ENCODE measurements at regions not wholly inside any gene's neighbourhood (a gene's known extent, or its start where the extent isn't known, plus 50 kb on each side); places are given as distances from the start of the nearest gene placed in this dataset.
"Not testable (repeated sequence)": the region's sequence is repeated elsewhere in the genome, so short reads cannot be mapped to it uniquely, and the experiment has no call there.

DNA sequence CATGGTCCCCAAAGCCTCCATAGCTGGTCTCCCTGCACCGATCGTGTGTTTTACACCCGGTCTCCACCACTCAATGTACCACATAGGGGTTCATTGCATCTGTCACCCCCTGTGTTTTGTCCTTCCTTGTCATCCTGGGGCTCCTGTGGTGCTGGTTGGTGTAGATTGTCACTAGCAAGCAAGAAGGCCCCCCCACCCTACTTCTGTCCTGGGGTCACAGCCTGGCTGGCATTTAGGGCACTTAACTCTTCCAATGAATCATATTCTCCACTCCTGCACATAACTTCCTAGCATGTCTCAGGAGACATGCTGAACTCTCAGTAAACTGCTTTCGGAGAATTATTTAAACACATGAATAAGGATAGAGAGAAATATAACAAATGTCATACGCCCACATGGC, 161.4 kb downstream of the BCL2L11 start:
- ATAC-seq; intact Hi-C loops (cut with micrococcal nuclease); H3K4me2 ChIP-seq (ENCODE audit: low read length); H3K36me3 ChIP-seq (ENCODE audit: low read depth, low read length); CTCF ChIA-PET; H2AFZ ChIP-seq (ENCODE audit: low read length); H3K27me3 ChIP-seq (ENCODE audit: low read length); H3K79me2 ChIP-seq (ENCODE audit: low read length); POLR2A ChIA-PET (ENCODE audit: unreplicated experiment); H3K9me2 ChIP-seq (replicated peaks; ENCODE audit: low read length); H3K27ac ChIP-seq (ENCODE audit: low read length); DNase-seq; H4K20me1 ChIP-seq (ENCODE audit: low read length); H3K9ac ChIP-seq (ENCODE audit: low read length); BruUV-seq (replicated peaks); H3K4me3 ChIP-seq (ENCODE audit: low read length); H3F3A ChIP-seq (ENCODE audit: low read length, unreplicated experiment); H3K4me1 ChIP-seq (ENCODE audit: insufficient read depth, low read length); H3K9me3 ChIP-seq (ENCODE audit: low read length): not testable (repeated sequence)

GRCh38 chr2:111287646-111288568, 167.2 kb downstream of the BCL2L11 start:
- TSS peak; percentile 26 for BruUV-seq (replicated peaks)
- H3K79me2 ChIP-seq (ENCODE audit: low read length); H3F3A ChIP-seq (ENCODE audit: low read length, unreplicated experiment); H3K4me1 ChIP-seq (ENCODE audit: insufficient read depth, low read length); H3K36me3 ChIP-seq (ENCODE audit: low read depth, low read length); H3K9me2 ChIP-seq (replicated peaks; ENCODE audit: low read length); H3K4me3 ChIP-seq (ENCODE audit: low read length); H3K9ac ChIP-seq (ENCODE audit: low read length); POLR2A ChIA-PET (ENCODE audit: unreplicated experiment); H3K27me3 ChIP-seq (ENCODE audit: low read length); intact Hi-C loops (cut with micrococcal nuclease); H3K4me2 ChIP-seq (ENCODE audit: low read length); CTCF ChIA-PET; H2AFZ ChIP-seq (ENCODE audit: low read length); H3K9me3 ChIP-seq (ENCODE audit: low read length); H4K20me1 ChIP-seq (ENCODE audit: low read length): not testable (repeated sequence)
- peak overlapping the region; percentile 65 for H3K27ac ChIP-seq (ENCODE audit: low read length)
- DNase-seq, result peak; percentile 94
- ATAC-seq, result peak; percentile 86

DNA sequence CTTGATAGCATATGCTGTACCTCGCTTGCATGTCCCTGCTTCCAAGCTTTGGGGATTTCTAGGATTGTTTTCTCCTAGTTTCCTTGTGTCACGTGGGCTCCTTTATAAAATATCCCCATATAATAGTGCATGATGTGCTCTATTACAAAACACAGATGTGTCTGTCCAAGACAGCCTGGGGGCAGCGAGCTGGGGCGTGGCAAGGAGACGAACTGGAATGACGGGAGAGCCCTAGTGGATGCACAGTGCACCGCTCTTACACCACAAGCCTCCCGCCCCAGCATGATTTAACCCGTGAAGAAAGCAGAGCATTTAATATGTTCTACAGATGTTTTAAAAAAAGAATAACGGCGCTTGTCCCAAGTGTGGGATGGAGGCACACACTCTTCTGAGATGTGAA, 169.7 kb downstream of the BCL2L11 start:
- H3K9me2 ChIP-seq (replicated peaks; ENCODE audit: low read length); H3K9me3 ChIP-seq (ENCODE audit: low read length); H3F3A ChIP-seq (ENCODE audit: low read length, unreplicated experiment); intact Hi-C loops (cut with micrococcal nuclease); BruUV-seq (replicated peaks); H3K4me1 ChIP-seq (ENCODE audit: insufficient read depth, low read length); H3K36me3 ChIP-seq (ENCODE audit: low read depth, low read length); H3K4me2 ChIP-seq (ENCODE audit: low read length); H2AFZ ChIP-seq (ENCODE audit: low read length); CTCF ChIA-PET; H4K20me1 ChIP-seq (ENCODE audit: low read length); H3K27me3 ChIP-seq (ENCODE audit: low read length); POLR2A ChIA-PET (ENCODE audit: unreplicated experiment); H3K79me2 ChIP-seq (ENCODE audit: low read length); ATAC-seq; H3K27ac ChIP-seq (ENCODE audit: low read length); H3K9ac ChIP-seq (ENCODE audit: low read length); H3K4me3 ChIP-seq (ENCODE audit: low read length): not testable (repeated sequence)
- DNase-seq, result peak; percentile 79

GRCh38 chr2:111291566-111291965, 170.9 kb downstream of the BCL2L11 start:
- H3K9me3 ChIP-seq (ENCODE audit: low read length); H3K27me3 ChIP-seq (ENCODE audit: low read length); H3K4me1 ChIP-seq (ENCODE audit: insufficient read depth, low read length); H3K4me3 ChIP-seq (ENCODE audit: low read length); BruUV-seq (replicated peaks); intact Hi-C loops (cut with micrococcal nuclease); H3F3A ChIP-seq (ENCODE audit: low read length, unreplicated experiment); H3K79me2 ChIP-seq (ENCODE audit: low read length); H3K36me3 ChIP-seq (ENCODE audit: low read depth, low read length); H4K20me1 ChIP-seq (ENCODE audit: low read length); H2AFZ ChIP-seq (ENCODE audit: low read length); H3K27ac ChIP-seq (ENCODE audit: low read length); H3K9me2 ChIP-seq (replicated peaks; ENCODE audit: low read length); H3K4me2 ChIP-seq (ENCODE audit: low read length); DNase-seq; POLR2A ChIA-PET (ENCODE audit: unreplicated experiment); CTCF ChIA-PET; ATAC-seq; H3K9ac ChIP-seq (ENCODE audit: low read length): not testable (repeated sequence)

DNA sequence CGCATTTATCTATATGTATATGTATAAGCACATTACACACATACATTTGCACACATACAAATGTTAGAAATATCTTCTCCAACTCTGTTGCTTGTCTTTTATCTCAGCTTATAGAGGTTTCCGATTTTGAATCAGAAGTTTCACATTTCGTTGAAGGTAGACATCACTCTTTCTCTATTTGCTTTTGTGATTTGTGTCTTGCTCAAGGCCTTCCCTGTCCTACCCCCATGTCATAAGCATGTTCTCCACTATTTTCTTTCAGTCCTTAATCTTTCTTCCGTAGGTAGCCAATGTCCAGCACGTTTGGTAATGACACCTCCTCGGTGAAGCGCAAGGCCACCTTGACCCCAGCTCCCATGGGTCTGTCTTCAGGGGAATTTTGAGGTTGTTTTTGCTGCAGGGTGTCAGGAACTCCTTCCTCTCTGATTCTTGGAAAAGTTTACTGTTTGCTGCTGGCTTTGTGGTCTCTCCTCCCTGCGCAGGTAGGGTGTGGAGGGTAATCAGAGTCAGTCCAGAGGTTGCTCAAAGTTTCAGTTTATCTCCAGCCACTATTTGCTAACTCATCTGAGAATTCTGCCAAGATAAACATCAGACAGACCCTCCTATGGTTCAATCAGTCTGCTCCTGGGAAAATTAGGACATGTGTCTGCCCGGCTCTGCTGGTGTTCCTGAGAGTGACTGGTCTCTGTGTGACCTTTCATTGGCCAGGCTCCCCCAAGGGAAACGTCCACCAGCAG, 171.7 kb downstream of the BCL2L11 start:
- H3K9me3 ChIP-seq (ENCODE audit: low read length); H3K4me2 ChIP-seq (ENCODE audit: low read length); H3K4me1 ChIP-seq (ENCODE audit: insufficient read depth, low read length); H3K27ac ChIP-seq (ENCODE audit: low read length); DNase-seq; H2AFZ ChIP-seq (ENCODE audit: low read length); intact Hi-C loops (cut with micrococcal nuclease); H3F3A ChIP-seq (ENCODE audit: low read length, unreplicated experiment); H3K79me2 ChIP-seq (ENCODE audit: low read length); H3K9me2 ChIP-seq (replicated peaks; ENCODE audit: low read length); H3K36me3 ChIP-seq (ENCODE audit: low read depth, low read length); H3K27me3 ChIP-seq (ENCODE audit: low read length); BruUV-seq (replicated peaks); H4K20me1 ChIP-seq (ENCODE audit: low read length); H3K9ac ChIP-seq (ENCODE audit: low read length); POLR2A ChIA-PET (ENCODE audit: unreplicated experiment); CTCF ChIA-PET; H3K4me3 ChIP-seq (ENCODE audit: low read length); ATAC-seq: not testable (repeated sequence)

- H3K36me3 ChIP-seq (ENCODE audit: low read depth, low read length); intact Hi-C loops (cut with micrococcal nuclease); H3K27ac ChIP-seq (ENCODE audit: low read length); POLR2A ChIA-PET (ENCODE audit: unreplicated experiment); ATAC-seq; H3K27me3 ChIP-seq (ENCODE audit: low read length); DNase-seq; CTCF ChIA-PET; H3F3A ChIP-seq (ENCODE audit: low read length, unreplicated experiment); H3K4me3 ChIP-seq (ENCODE audit: low read length); H3K9me3 ChIP-seq (ENCODE audit: low read length); H3K9ac ChIP-seq (ENCODE audit: low read length); H3K9me2 ChIP-seq (replicated peaks; ENCODE audit: low read length); H2AFZ ChIP-seq (ENCODE audit: low read length); H4K20me1 ChIP-seq (ENCODE audit: low read length); BruUV-seq (replicated peaks); H3K79me2 ChIP-seq (ENCODE audit: low read length); H3K4me1 ChIP-seq (ENCODE audit: insufficient read depth, low read length); H3K4me2 ChIP-seq (ENCODE audit: low read length): not testable (repeated sequence)
These were observed 174.0 kb downstream of the BCL2L11 start for GRCh38 chr2:111294699-111295098.

Measured in PC-3 (cell line).